ENCODE measurements at regions not wholly inside any gene's neighbourhood (a gene's known extent, or its start where the extent isn't known, plus 50 kb on each side); places are given as distances from the start of the nearest gene placed in this dataset.

DNA sequence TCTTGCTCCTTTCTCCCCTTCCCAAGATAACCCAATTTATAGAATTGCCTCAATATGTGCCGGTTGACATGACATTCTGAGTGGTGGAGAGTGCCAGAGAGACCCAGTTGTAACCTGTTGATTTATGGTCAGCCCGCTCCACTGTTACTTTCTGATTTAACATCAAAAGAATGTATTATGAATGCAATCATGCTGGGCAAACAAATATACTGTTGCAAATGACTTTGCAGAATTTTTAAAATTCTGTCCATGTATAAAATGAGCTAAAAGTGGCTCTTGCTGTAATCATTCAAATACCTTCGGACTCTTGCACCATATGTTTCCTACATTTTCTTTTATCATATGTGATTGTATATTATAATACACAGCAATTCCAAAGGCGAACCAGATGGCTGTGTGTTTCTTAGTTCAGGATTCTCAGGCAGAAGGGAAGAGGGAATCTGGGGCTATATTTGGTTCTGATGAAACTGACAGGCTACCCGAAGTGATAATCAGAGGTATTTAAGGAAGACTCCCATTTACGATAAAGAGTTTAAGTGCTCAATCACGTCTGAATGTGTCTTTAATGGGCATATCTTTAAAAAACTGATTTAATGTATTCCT is 131.7 kb downstream of the CLCN4 start:
- Mint-ChIP-seq H3K9me3 (peaks cover 10% of the 10 kb centered on the region), H3K4me3 (no peak overlapping the region), H3K36me3 (no peaks in the 10 kb centered on the region), H3K27me3 (no peaks in the 10 kb centered on the region), H3K27ac (no peak overlapping the region), H3K4me1 (ENCODE audit: unreplicated experiment) (peaks cover 7% of the 10 kb centered on the region)
- TF ChIP-seq, protein P1, sequence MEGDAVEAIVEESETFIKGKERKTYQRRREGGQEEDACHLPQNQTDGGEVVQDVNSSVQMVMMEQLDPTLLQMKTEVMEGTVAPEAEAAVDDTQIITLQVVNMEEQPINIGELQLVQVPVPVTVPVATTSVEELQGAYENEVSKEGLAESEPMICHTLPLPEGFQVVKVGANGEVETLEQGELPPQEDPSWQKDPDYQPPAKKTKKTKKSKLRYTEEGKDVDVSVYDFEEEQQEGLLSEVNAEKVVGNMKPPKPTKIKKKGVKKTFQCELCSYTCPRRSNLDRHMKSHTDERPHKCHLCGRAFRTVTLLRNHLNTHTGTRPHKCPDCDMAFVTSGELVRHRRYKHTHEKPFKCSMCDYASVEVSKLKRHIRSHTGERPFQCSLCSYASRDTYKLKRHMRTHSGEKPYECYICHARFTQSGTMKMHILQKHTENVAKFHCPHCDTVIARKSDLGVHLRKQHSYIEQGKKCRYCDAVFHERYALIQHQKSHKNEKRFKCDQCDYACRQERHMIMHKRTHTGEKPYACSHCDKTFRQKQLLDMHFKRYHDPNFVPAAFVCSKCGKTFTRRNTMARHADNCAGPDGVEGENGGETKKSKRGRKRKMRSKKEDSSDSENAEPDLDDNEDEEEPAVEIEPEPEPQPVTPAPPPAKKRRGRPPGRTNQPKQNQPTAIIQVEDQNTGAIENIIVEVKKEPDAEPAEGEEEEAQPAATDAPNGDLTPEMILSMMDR (conservative IDR thresholded peaks at IDR 0.05): no peak
- no peak for DNase-seq (ENCODE audit: extremely low spot score, unreplicated experiment)

DNA sequence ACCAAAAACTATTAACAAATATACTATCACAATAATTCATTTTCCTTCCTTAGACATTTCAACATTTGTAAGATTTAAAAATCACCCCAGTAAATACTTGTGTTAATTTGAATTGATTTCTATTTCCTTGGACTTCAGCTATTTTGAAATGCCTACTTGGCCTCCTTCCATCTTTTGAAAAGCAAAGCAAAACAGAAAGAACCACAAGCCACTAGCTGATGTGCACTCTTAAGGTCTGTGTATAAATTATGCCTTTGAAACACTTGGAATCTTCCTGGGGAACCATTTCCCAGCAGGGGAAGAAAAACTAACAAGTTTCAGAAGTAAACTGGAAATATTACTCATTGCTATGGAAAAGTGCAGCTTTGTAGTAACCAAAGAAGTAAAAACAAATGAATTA is 139.8 kb downstream of the CLCN4 start:
- Mint-ChIP-seq H3K27me3 (no peaks in the 10 kb centered on the region), H3K27ac (no peak overlapping the region), H3K36me3 (no peaks in the 10 kb centered on the region), H3K4me1 (ENCODE audit: unreplicated experiment) (no peaks in the 10 kb centered on the region), H3K4me3 (no peak overlapping the region), H3K9me3 (peaks cover 7% of the 10 kb centered on the region)
- TF ChIP-seq, protein P1 (conservative IDR thresholded peaks at IDR 0.05): no peak
- no peak for DNase-seq (ENCODE audit: extremely low spot score, unreplicated experiment)

DNA sequence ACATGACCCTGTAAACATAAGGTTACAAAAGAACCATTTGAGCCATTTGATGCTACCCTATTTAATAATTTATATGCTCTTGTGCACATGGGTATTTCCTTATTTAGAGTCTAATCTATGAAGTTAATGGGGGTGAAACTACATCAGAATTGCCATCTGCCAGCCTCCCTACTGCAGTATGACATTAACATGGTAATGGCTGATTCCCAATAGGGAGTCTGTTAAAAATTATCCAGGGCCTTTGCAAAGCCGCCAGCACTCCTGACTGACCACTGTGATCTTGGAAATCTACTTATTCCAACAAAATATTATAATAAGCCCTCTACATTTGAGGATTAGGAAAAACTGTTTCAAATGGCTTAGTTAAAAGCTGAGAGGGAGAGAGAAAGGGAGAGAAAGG is 153.7 kb downstream of the CLCN4 start:
- H3K27ac Mint-ChIP-seq: peak overlapping the region; percentile 11
- H3K4me1 Mint-ChIP-seq (ENCODE audit: unreplicated experiment): peaks cover 11% of the 10 kb centered on the region
- no peak for DNase-seq (ENCODE audit: extremely low spot score, unreplicated experiment)
- no peaks in the 10 kb centered on the region for H3K27me3 Mint-ChIP-seq
- TF ChIP-seq, protein P1 (conservative IDR thresholded peaks at IDR 0.05): no peak
- no peak overlapping the region for H3K4me3 Mint-ChIP-seq
- no peaks in the 10 kb centered on the region for H3K36me3 Mint-ChIP-seq
- no peaks in the 10 kb centered on the region for H3K9me3 Mint-ChIP-seq

DNA sequence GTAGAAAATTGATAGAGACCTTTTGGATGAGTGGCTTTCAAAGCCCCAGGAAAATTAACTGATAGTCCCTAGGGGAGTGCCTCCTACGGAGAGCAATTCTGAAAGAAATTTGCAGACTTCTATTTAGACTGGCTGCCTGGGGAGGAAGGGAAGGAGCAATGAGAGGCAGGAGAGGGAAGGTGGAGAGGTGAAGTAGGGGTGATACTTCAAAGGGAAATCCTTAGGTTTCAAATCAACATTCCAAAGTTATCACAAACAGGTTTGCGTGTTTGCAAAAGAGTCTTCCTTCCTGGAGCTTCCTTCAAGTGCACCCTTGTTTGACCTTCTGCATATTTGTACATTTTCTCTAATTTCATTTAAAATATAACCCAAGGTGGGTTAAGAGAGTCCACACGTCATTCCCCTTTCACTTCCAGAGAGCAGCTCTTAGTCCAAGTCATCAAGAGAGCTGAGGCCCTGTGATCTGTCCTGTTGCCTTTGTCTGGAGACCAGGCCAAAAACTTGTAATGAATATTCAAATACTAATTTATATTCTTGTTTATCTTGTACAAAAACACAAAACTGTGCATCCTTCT is 157.8 kb downstream of the CLCN4 start:
- Mint-ChIP-seq H3K27me3 (no peaks in the 10 kb centered on the region), H3K4me3 (no peak overlapping the region), H3K9me3 (peaks cover 4% of the 10 kb centered on the region), H3K27ac (no peak overlapping the region), H3K36me3 (no peaks in the 10 kb centered on the region), H3K4me1 (ENCODE audit: unreplicated experiment) (peaks cover 11% of the 10 kb centered on the region)
- TF ChIP-seq, protein P1 (conservative IDR thresholded peaks at IDR 0.05): no peak
- DNase-seq (ENCODE audit: extremely low spot score, unreplicated experiment): no peak

DNA sequence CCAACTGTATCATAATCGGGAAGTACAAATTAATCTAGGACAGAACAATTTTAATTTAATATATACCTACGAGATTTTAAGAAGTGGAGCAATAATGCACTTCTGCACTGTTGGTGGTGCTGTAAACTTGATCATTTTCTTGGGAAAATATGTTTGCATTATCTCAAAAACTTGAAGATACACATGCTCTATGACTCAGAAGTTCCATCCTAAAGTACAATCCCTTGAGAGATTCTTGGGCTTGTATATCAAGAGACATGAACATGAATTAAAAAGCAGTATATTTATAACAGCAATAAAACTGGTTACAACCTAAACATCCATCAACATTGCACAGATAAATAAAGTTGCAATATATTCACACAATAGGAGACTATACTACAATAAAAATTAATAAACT is 168.8 kb downstream of the CLCN4 start:
- TF ChIP-seq, protein P1 (conservative IDR thresholded peaks at IDR 0.05): no peak
- DNase-seq (ENCODE audit: extremely low spot score, unreplicated experiment): no peak
- Mint-ChIP-seq H3K9me3 (peaks cover 4% of the 10 kb centered on the region), H3K27ac (no peak overlapping the region), H3K4me3 (no peak overlapping the region), H3K36me3 (no peaks in the 10 kb centered on the region), H3K27me3 (no peaks in the 10 kb centered on the region), H3K4me1 (ENCODE audit: unreplicated experiment) (no peaks in the 10 kb centered on the region)

Data from type B pancreatic cell (in vitro differentiated cells).